Ovary (tissue), 7 donors: ENCODE measurements at regions not wholly inside any gene's neighbourhood (a gene's known extent, or its start where the extent isn't known, plus 50 kb on each side); places are given as distances from the start of the nearest gene placed in this dataset.

Source experiments
- DNase-seq, 5 donors: peaks; one replicate each; pipeline ENCODE4 v3.0.0-alpha.2; 2019 to 2020
- H3K27ac ChIP-seq, 2 donors: fragments of 200-600 bp; one replicate each; pipeline versions ENCODE4 v1.5.1 to v1.8.0; 2019 to 2022
- H3K27me3 ChIP-seq: fragments of 200-600 bp; one replicate; pipeline ENCODE4 v1.8.0; 2022
- H3K36me3 ChIP-seq: fragments of 200-600 bp; sonication (generic); one replicate; pipeline ENCODE4 v1.5.1; 2019
- H3K4me1 ChIP-seq: one replicate; pipeline ENCODE4 v1.8.1; 2013; ENCODE audit warnings: mild to moderate bottlenecking, moderate library complexity; ENCODE audit not compliant: insufficient read depth
- H3K4me3 ChIP-seq: fragments of 200-600 bp; sonication (generic); one replicate; pipeline ENCODE4 v1.5.1; 2017
- H3K9me3 ChIP-seq, 2 donors: fragments of 200-600 bp in 1 of 2; sonication (generic) in 1 of 2; one replicate each; pipeline versions ENCODE4 v1.5.1 to v1.8.1; 2013 to 2019; ENCODE audit warnings: mild to moderate bottlenecking in 1 of 2, moderate library complexity in 1 of 2
- EP300 ChIP-seq: sonication (generic); formaldehyde crosslinking; IDR thresholded peaks from one replicate; pipeline ENCODE4 v1.6.1; 2017; ENCODE audit warnings: antibody characterized with exemption
- POLR2A ChIP-seq: fragments of 450-650 bp; IDR thresholded peaks from one replicate; pipeline ENCODE4 v1.6.1; 2017; ENCODE audit warnings: antibody characterized with exemption, mild to moderate bottlenecking, moderate library complexity
- WGBS, 3 donors: extraction: QIAGEN DNeasy Blood & Tissue Kit in 1 of 3; methylation state at CpG; one replicate each; pipeline versions ENCODE4 v1.1.5 to v1.1.7; 2013 to 2017; 5-methylcytosine and 5-hydroxymethylcytosine counted together
- intact Hi-C, 4 donors: fragments of 100-400 bp; cut with DNase I; formaldehyde crosslinking; loops; one replicate each; pipeline versions ENCODE4 v1.11.0 to v1.15.1; 2022 to 2023
- TF ChIP-seq, protein P1 (sequence below), 3 donors: fragments of 450-650 bp in 2 of 3; fragments of 200-600 bp in 1 of 3; IDR thresholded peaks; one replicate each; pipeline versions ENCODE4 v1.5.1 to v1.8.0; 2016 to 2022; ENCODE audit warnings: antibody characterized with exemption in 3 of 3, mild to moderate bottlenecking in 1 of 3
- donor health status: DM: no; HTN: no; CAD: no; lungs with moderate emphysema.
- donor health status: DM: no; HTN: no; CAD: no.
- donor health status: Bipolar disorder and iron deficiency.
- donor health status: DM: no; HTN: no; CAD: no.
- donor health status: DM: yes; HTN: yes; CAD: no.

DNA sequence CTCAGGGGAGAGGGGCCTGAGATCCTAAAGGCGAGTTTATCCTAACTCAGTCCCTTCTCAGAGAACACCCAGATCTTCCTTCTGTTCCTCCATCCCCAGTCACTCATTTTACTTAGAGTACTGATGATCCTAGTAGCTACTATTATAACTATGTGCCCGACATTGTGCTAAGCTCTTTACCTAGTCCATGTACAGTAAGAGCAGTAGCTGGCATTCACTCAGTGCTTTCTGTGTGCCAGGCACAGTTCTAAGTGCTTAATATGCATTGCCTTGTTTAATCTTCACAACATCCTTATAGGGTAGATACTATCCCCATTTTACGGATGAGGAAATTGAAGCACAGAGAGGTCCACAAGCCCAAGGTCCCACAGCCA is 58.3 kb downstream of the FRMPD3 start:
- no peak for DNase-seq
- Histone ChIP-seq H3K36me3 (no peaks in the 10 kb centered on the region), H3K4me3 (no peak overlapping the region), H3K27me3 (no peaks in the 10 kb centered on the region), H3K9me3 (no peaks in the 10 kb centered on the region), H3K27ac (no peak overlapping the region), H3K4me1 (no peaks in the 10 kb centered on the region)
- intact Hi-C loops: no loop called here
- 65 to 74% (median 69%) methylated on average over 3 of the region's 3 CpGs for WGBS, 3 donors
- TF ChIP-seq, protein P1, sequence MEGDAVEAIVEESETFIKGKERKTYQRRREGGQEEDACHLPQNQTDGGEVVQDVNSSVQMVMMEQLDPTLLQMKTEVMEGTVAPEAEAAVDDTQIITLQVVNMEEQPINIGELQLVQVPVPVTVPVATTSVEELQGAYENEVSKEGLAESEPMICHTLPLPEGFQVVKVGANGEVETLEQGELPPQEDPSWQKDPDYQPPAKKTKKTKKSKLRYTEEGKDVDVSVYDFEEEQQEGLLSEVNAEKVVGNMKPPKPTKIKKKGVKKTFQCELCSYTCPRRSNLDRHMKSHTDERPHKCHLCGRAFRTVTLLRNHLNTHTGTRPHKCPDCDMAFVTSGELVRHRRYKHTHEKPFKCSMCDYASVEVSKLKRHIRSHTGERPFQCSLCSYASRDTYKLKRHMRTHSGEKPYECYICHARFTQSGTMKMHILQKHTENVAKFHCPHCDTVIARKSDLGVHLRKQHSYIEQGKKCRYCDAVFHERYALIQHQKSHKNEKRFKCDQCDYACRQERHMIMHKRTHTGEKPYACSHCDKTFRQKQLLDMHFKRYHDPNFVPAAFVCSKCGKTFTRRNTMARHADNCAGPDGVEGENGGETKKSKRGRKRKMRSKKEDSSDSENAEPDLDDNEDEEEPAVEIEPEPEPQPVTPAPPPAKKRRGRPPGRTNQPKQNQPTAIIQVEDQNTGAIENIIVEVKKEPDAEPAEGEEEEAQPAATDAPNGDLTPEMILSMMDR (IDR thresholded peaks at IDR 0.05): no peak
- no peak for TF ChIP-seq POLR2A

DNA sequence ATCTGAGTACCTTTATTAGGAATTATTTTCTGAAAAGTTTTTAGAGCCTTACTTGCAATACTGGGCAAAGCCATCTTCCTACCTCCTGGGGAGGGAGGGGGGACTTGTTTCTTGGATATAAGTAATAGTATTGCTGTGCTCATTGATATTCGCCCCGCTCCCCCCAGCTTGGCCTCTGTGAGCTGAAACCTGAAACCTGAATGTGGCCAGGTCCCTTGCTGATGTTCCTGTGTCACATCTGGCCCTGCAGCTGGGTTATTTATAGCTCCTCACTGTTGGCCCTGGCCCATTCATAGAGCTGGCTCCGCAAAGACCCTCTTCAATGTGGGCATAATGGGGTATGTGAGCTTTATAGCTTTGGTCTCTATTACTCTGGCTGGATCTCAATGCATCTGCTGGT is 59.5 kb downstream of the FRMPD3 start:
- no peak for DNase-seq
- Histone ChIP-seq H3K4me1 (no peaks in the 10 kb centered on the region), H3K9me3 (no peaks in the 10 kb centered on the region), H3K27ac (no peak overlapping the region), H3K27me3 (no peaks in the 10 kb centered on the region), H3K36me3 (no peaks in the 10 kb centered on the region), H3K4me3 (no peak overlapping the region)
- TF ChIP-seq, protein P1 (IDR thresholded peaks at IDR 0.05): no peak
- TF ChIP-seq POLR2A (no peak), EP300 (no peak)
- intact Hi-C loops: no loop called here
- 86 to 88% (median 86%) methylated on average over 3 of the region's 3 CpGs for WGBS, 3 donors

DNA sequence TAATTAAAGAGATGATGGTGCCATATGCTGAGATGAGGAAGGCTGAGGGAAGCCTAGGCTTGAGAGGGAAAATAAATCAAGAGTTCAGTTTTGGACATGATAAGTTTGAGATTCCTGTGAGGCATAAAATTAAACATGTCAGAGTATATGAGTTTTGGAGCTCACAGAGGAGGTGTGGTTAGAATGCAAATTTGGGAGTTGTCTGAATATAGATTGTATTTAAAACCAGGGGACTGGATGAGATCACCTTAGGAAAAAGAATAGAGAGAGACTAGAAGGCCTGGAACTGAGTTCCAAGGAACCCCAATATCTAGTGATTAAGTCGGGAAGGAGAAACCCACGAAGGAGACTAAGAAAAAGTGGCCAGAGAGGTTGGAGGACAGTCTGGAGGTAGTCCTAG is 65.5 kb downstream of the FRMPD3 start:
- H3K27me3 ChIP-seq: no peaks in the 10 kb centered on the region
- no peaks in the 10 kb centered on the region for H3K4me1 ChIP-seq
- no peaks in the 10 kb centered on the region for H3K9me3 ChIP-seq
- TF ChIP-seq, protein P1 (IDR thresholded peaks at IDR 0.05): no peak
- no peak for TF ChIP-seq EP300
- TF ChIP-seq POLR2A: no peak
- H3K27ac ChIP-seq: no peak overlapping the region
- WGBS, 3 donors: 62 to 70% (median 69%) methylated on average over 2 of the region's 2 CpGs
- H3K4me3 ChIP-seq: no peak overlapping the region
- intact Hi-C loops: no loop called here
- no peak for DNase-seq
- no peaks in the 10 kb centered on the region for H3K36me3 ChIP-seq

DNA sequence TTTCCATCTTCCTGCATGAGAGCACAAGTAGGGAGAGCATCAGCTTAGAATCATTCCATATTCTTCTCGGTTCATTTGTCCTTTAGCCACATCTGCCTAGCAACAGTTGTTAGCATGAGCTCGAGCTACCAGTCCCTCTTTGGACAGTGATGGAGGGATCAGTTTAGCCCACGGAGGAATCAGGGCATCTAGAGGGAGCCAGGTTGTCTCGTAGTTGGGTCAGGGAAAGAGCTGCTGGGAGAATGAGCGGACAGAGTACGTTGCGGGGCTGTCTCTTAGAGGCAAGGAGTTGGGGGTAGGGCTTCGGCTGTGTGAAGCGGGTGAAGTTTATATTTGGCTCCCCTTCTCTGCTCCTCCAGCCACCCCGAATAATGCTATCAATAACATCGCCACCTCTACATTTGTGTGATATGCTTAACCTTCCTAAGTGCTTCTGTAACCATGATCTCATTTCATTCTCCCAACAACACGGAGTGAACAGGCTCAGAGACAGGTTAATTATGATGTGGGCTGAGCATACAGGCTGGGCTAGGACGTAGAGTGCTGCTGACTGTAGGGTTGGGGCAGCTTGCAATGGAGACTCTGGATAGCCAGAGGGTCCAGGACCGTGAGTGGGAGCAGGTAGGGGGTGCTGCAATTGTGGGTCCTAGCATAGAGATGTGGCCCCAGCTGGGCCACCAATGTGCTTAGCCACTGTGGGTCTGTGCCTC is 72.6 kb downstream of the FRMPD3 start:
- TF ChIP-seq, protein P1 (IDR thresholded peaks at IDR 0.05): no peak
- no peak for TF ChIP-seq EP300

More for the DNA sequence above, 72.6 kb downstream of the FRMPD3 start:
- Histone ChIP-seq H3K4me3 (no peak overlapping the region), H3K4me1 (no peaks in the 10 kb centered on the region), H3K36me3 (no peaks in the 10 kb centered on the region), H3K27me3 (no peaks in the 10 kb centered on the region), H3K27ac (no peak overlapping the region), H3K9me3 (no peaks in the 10 kb centered on the region)
- intact Hi-C loops: no loop called here
- no peak for DNase-seq
- 72 to 78% (median 77%) methylated on average over 14 of the region's 14 CpGs for WGBS, 3 donors
